Loucy (cell line): ENCODE measurements at regions not wholly inside any gene's neighbourhood (a gene's known extent, or its start where the extent isn't known, plus 50 kb on each side); places are given as distances from the start of the nearest gene placed in this dataset.

Experiments
- H2AFZ ChIP-seq: fragments of 200-600 bp; sonication (generic); 2 replicates; pipeline ENCODE4 v1.6.0; 2016; ENCODE audit warnings: antibody characterized with exemption, mild to moderate bottlenecking, low read length, moderate library complexity
- H3F3A ChIP-seq: fragments of 200-600 bp; 2 replicates; pipeline ENCODE4 v1.6.0; 2016; ENCODE audit warnings: antibody characterized with exemption, low read depth, mild to moderate bottlenecking
- H3K27me3 ChIP-seq: fragments of 200-600 bp; sonication (generic); 2 replicates; pipeline ENCODE4 v1.6.1; 2014; ENCODE audit warnings: low read length, mild to moderate bottlenecking; ENCODE audit not compliant: insufficient read depth, poor library complexity, severe bottlenecking
- H3K36me3 ChIP-seq: fragments of 200-600 bp; sonication (generic); 2 replicates; pipeline ENCODE4 v1.6.1; 2016; ENCODE audit warnings: low read length; ENCODE audit not compliant: insufficient read depth
- H3K4me1 ChIP-seq: fragments of 200-600 bp; sonication (generic); 2 replicates; pipeline ENCODE4 v1.5.1; 2014; ENCODE audit warnings: low read length, mild to moderate bottlenecking; ENCODE audit not compliant: insufficient read depth, poor library complexity, severe bottlenecking
- H3K4me2 ChIP-seq: fragments of 200-600 bp; sonication (generic); 2 replicates; pipeline ENCODE4 v1.6.0; 2014; ENCODE audit warnings: antibody characterized with exemption, low read length, low read depth, mild to moderate bottlenecking; ENCODE audit not compliant: poor library complexity, severe bottlenecking
- H3K4me3 ChIP-seq: fragments of 200-600 bp; sonication (generic); 2 replicates; pipeline ENCODE4 v1.5.1; 2014; ENCODE audit warnings: low read length, mild to moderate bottlenecking, mixed read lengths; ENCODE audit not compliant: poor library complexity, severe bottlenecking
- H3K79me2 ChIP-seq: fragments of 200-600 bp; sonication (generic); 2 replicates; pipeline ENCODE4 v1.6.1; 2014; ENCODE audit warnings: low read length; ENCODE audit not compliant: insufficient read depth
- H3K9ac ChIP-seq: fragments of 200-600 bp; sonication (generic); 2 replicates; pipeline ENCODE4 v1.6.0; 2014; ENCODE audit warnings: mild to moderate bottlenecking, low read depth, low read length, moderate library complexity; ENCODE audit not compliant: poor library complexity, severe bottlenecking
- H3K9me2 ChIP-seq: fragments of 200-600 bp; sonication (generic); replicated peaks from 2 replicates; pipeline ENCODE4 v1.6.1; 2016; ENCODE audit warnings: low read depth, low read length, mixed read lengths
- H3K9me3 ChIP-seq: fragments of 200-600 bp; sonication (generic); 2 replicates; pipeline ENCODE4 v1.6.1; 2014; ENCODE audit warnings: mild to moderate bottlenecking, antibody characterized with exemption, low read length, low read depth; ENCODE audit not compliant: insufficient read depth
- H4K20me1 ChIP-seq: fragments of 200-600 bp; sonication (generic); 2 replicates; pipeline ENCODE4 v1.6.0; 2014; ENCODE audit warnings: antibody characterized with exemption, low read length, mild to moderate bottlenecking; ENCODE audit not compliant: insufficient read depth, poor library complexity, severe bottlenecking
- EZH2phosphoT487 ChIP-seq: fragments of 200-600 bp; IDR thresholded peaks from 2 replicates; pipeline ENCODE4 v1.6.1; 2018; ENCODE audit warnings: antibody characterized with exemption, mild to moderate bottlenecking, moderate library complexity, borderline replicate concordance
- TF ChIP-seq, protein P1 (sequence below): fragments of 200-600 bp; sonication (generic); conservative IDR thresholded peaks from 2 replicates; pipeline ENCODE4 v1.5.1; 2014; ENCODE audit warnings: mild to moderate bottlenecking, antibody characterized with exemption, low read length

DNA sequence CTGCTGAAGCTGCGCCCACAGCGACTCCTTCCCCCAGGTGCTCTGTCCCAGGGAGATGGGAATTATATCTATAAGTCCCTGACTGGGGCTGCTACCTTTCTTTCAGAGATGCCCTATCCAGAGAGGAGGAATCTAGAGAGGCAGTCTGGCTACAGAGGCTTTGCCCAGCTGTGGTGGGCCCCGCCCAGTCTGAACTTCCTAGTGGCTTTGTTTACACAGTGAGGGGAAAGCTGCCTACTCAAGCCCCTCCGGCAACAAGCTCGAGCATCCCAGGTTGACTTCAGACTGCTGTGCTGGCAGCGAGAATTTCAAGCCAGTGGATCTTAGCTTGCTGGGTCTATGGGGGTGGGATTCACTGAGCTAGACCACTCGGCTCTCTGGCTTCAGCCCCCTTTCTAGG, 152.5 kb upstream of the MAP3K7 start:
- Histone ChIP-seq H4K20me1 (no peaks in the 10 kb centered on the region), H3K36me3 (no peaks in the 10 kb centered on the region), H3K9ac (no peak overlapping the region), H3K9me2 (no peaks in the 10 kb centered on the region), H3K9me3 (no peaks in the 10 kb centered on the region), H2AFZ (no peak overlapping the region), H3F3A (no peaks in the 10 kb centered on the region), H3K4me3 (no peak overlapping the region), H3K27me3 (no peaks in the 10 kb centered on the region), H3K4me1 (no peaks in the 10 kb centered on the region), H3K79me2 (no peaks in the 10 kb centered on the region), H3K4me2 (no peak overlapping the region)
- TF ChIP-seq, protein P1, sequence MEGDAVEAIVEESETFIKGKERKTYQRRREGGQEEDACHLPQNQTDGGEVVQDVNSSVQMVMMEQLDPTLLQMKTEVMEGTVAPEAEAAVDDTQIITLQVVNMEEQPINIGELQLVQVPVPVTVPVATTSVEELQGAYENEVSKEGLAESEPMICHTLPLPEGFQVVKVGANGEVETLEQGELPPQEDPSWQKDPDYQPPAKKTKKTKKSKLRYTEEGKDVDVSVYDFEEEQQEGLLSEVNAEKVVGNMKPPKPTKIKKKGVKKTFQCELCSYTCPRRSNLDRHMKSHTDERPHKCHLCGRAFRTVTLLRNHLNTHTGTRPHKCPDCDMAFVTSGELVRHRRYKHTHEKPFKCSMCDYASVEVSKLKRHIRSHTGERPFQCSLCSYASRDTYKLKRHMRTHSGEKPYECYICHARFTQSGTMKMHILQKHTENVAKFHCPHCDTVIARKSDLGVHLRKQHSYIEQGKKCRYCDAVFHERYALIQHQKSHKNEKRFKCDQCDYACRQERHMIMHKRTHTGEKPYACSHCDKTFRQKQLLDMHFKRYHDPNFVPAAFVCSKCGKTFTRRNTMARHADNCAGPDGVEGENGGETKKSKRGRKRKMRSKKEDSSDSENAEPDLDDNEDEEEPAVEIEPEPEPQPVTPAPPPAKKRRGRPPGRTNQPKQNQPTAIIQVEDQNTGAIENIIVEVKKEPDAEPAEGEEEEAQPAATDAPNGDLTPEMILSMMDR, result no peak
- TF ChIP-seq EZH2phosphoT487, result no peak

DNA sequence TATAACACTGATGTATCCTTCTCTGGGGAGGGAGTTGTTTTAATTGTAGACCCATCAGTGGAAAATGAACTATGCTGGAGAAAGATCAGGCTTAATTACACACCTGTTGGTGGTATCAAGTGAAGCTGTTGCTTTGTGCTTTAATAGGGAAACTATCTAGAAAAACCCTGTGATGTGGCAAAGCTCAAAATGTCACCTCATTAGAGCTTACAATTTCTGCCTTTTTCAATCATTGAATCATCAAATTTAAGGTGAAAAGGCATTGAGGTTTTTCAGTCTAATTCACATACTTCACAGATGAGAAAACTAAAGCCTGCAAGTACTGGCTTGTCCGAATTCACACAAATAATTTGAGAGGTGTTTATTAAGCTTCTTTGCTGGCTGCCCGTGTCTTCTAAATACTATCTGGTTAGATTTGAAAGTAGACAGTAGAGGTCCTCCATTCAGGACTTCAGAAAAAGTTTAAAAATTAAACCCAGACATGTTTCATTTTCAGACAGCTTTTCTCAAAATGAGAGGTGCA, 143.3 kb upstream of the MAP3K7 start:
- H3K9ac ChIP-seq, result no peak overlapping the region
- no peaks in the 10 kb centered on the region for H3F3A ChIP-seq
- no peaks in the 10 kb centered on the region for H3K79me2 ChIP-seq
- no peaks in the 10 kb centered on the region for H3K9me3 ChIP-seq
- no peak overlapping the region for H2AFZ ChIP-seq
- TF ChIP-seq EZH2phosphoT487, result no peak
- TF ChIP-seq, protein P1, result no peak
- no peak overlapping the region for H3K4me2 ChIP-seq
- no peaks in the 10 kb centered on the region; the same call in 1 of the 2 replicates for H3K9me2 ChIP-seq
- no peaks in the 10 kb centered on the region for H3K4me1 ChIP-seq
- no peaks in the 10 kb centered on the region for H4K20me1 ChIP-seq
- H3K27me3 ChIP-seq, result no peaks in the 10 kb centered on the region
- no peaks in the 10 kb centered on the region for H3K36me3 ChIP-seq
- H3K4me3 ChIP-seq, result no peak overlapping the region

DNA sequence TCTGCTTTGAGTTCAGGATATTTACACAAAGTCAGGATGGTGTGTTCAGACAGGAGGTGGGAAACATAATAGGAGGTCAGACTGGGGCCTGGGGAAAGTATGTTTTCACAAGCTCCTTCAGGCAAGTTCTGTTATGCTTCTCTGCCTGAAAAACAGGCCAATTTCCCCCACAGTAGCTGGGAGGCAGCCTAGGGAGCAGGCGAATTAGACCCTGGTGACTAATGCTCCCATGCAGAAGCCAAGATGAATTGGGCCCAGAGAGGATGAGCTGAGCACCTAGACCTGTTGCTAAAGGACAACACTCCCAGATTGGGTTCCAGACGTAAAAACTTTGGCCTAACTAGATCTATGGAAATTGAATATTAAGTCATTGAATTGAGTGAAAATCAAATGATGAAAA, 142.2 kb upstream of the MAP3K7 start:
- no peak overlapping the region for H2AFZ ChIP-seq
- no peaks in the 10 kb centered on the region for H4K20me1 ChIP-seq
- no peaks in the 10 kb centered on the region for H3F3A ChIP-seq
- H3K9me3 ChIP-seq, result no peaks in the 10 kb centered on the region
- no peaks in the 10 kb centered on the region for H3K36me3 ChIP-seq
- H3K9ac ChIP-seq, result no peak overlapping the region
- H3K4me1 ChIP-seq, result no peaks in the 10 kb centered on the region
- no peak overlapping the region for H3K4me2 ChIP-seq
- no peaks in the 10 kb centered on the region for H3K79me2 ChIP-seq
- TF ChIP-seq EZH2phosphoT487, result no peak
- TF ChIP-seq, protein P1, result no peak
- H3K27me3 ChIP-seq, result no peaks in the 10 kb centered on the region
- no peak overlapping the region for H3K4me3 ChIP-seq
- no peaks in the 10 kb centered on the region; the same call in 1 of the 2 replicates for H3K9me2 ChIP-seq
